Liver (tissue), 8 donors: ENCODE measurements at regions not wholly inside any gene's neighbourhood (a gene's known extent, or its start where the extent isn't known, plus 50 kb on each side); places are given as distances from the start of the nearest gene placed in this dataset.

Experiments used
- DNase-seq: peaks from one replicate; pipeline ENCODE4 v3.0.0-alpha.2; 2017; ENCODE audit warnings: low spot score
- H3K27ac ChIP-seq, 2 donors: one replicate each; pipeline ENCODE4 v1.7.0; 2013; ENCODE audit warnings: inconsistent platforms in 2 of 2, low read length in 2 of 2, control low read depth in 1 of 2, low read depth in 1 of 2, mild to moderate bottlenecking in 1 of 2
- H3K27me3 ChIP-seq, 4 donors: one replicate each; pipeline versions ENCODE4 v1.6.1 to v1.7.0; 2013; ENCODE audit warnings: low read length in 3 of 4, inconsistent platforms in 1 of 4, mild to moderate bottlenecking in 1 of 4, moderate library complexity in 1 of 4; ENCODE audit not compliant: control insufficient read depth in 4 of 4, insufficient read depth in 4 of 4
- H3K36me3 ChIP-seq, 4 donors: one replicate each; pipeline versions ENCODE4 v1.6.1 to v1.7.0; 2013; ENCODE audit warnings: low read length in 3 of 4, mild to moderate bottlenecking in 3 of 4, low read depth in 1 of 4, moderate library complexity in 1 of 4; ENCODE audit not compliant: control insufficient read depth in 4 of 4, insufficient read depth in 3 of 4
- H3K4me1 ChIP-seq, 4 donors: one replicate each; pipeline versions ENCODE4 v1.6.1 to v1.7.0; 2013; ENCODE audit warnings: low read length in 3 of 4, mild to moderate bottlenecking in 3 of 4, moderate library complexity in 1 of 4; ENCODE audit not compliant: control insufficient read depth in 4 of 4, insufficient read depth in 4 of 4
- H3K4me3 ChIP-seq, 3 donors: one replicate each; pipeline versions ENCODE4 v1.6.1 to v1.7.0; 2013; ENCODE audit warnings: low read length in 3 of 3, control low read depth in 1 of 3, low read depth in 1 of 3, mild to moderate bottlenecking in 1 of 3
- H3K9ac ChIP-seq, 2 donors: one replicate each; pipeline ENCODE4 v1.7.0; 2013; ENCODE audit warnings: low read length in 2 of 2, mild to moderate bottlenecking in 2 of 2, moderate library complexity in 2 of 2, control low read depth in 1 of 2, low read depth in 1 of 2
- H3K9me3 ChIP-seq, 4 donors: one replicate each; pipeline versions ENCODE4 v1.6.1 to v1.7.0; 2013; ENCODE audit warnings: low read length in 3 of 4; ENCODE audit not compliant: control insufficient read depth in 4 of 4
- EGR1 ChIP-seq, 2 donors: IDR thresholded peaks; 2 replicates each; pipeline ENCODE4 v1.6.1; 2016 to 2018; ENCODE audit warnings: antibody characterized with exemption in 2 of 2, low read depth in 2 of 2
- FOXA1 ChIP-seq: IDR thresholded peaks from 2 replicates; pipeline ENCODE4 v1.6.1; 2016; ENCODE audit warnings: antibody characterized with exemption
- FOXA2 ChIP-seq: IDR thresholded peaks from 2 replicates; pipeline ENCODE4 v1.6.1; 2016; ENCODE audit warnings: antibody characterized with exemption
- GABPA ChIP-seq, 2 donors: IDR thresholded peaks in 1 of 2; conservative IDR thresholded peaks in 1 of 2; 2 replicates each; pipeline ENCODE4 v1.6.1; 2016; ENCODE audit warnings: antibody characterized with exemption in 2 of 2, mild to moderate bottlenecking in 1 of 2, moderate library complexity in 1 of 2
- HNF4A ChIP-seq, 2 donors: conservative IDR thresholded peaks; 2 replicates each; pipeline ENCODE4 v1.6.1; 2016; ENCODE audit warnings: antibody characterized with exemption in 2 of 2, mild to moderate bottlenecking in 2 of 2
- HNF4G ChIP-seq: IDR thresholded peaks from 2 replicates; pipeline ENCODE4 v1.6.1; 2016; ENCODE audit warnings: antibody characterized with exemption
- JUND ChIP-seq, 2 donors: IDR thresholded peaks; 2 replicates each; pipeline ENCODE4 v1.6.1; 2016; ENCODE audit warnings: antibody characterized with exemption in 2 of 2
- MAX ChIP-seq: IDR thresholded peaks from 2 replicates; pipeline ENCODE4 v1.6.1; 2016; ENCODE audit warnings: antibody characterized with exemption
- NR2F2 ChIP-seq: IDR thresholded peaks from 2 replicates; pipeline ENCODE4 v1.6.1; 2016; ENCODE audit warnings: antibody characterized with exemption
- RAD21 ChIP-seq, 2 donors: IDR thresholded peaks; 2 replicates each; pipeline ENCODE4 v1.6.1; 2016; ENCODE audit warnings: antibody characterized with exemption in 2 of 2, mild to moderate bottlenecking in 2 of 2
- REST ChIP-seq: IDR thresholded peaks from 2 replicates; pipeline ENCODE4 v1.6.1; 2016; ENCODE audit warnings: antibody characterized with exemption, mild to moderate bottlenecking
- RXRA ChIP-seq, 2 donors: IDR thresholded peaks; 2 replicates each; pipeline ENCODE4 v1.6.1; 2017 to 2018; ENCODE audit warnings: antibody characterized with exemption in 2 of 2, mild to moderate bottlenecking in 1 of 2
- SP1 ChIP-seq: IDR thresholded peaks from 2 replicates; pipeline ENCODE4 v1.6.1; 2018; ENCODE audit warnings: antibody characterized with exemption, mild to moderate bottlenecking
- TAF1 ChIP-seq: conservative IDR thresholded peaks from 2 replicates; pipeline ENCODE4 v1.6.1; 2016; ENCODE audit warnings: antibody characterized with exemption, mild to moderate bottlenecking
- YY1 ChIP-seq: IDR thresholded peaks from 2 replicates; pipeline ENCODE4 v1.6.1; 2016; ENCODE audit warnings: antibody characterized with exemption, mild to moderate bottlenecking
- ZBTB33 ChIP-seq: IDR thresholded peaks from 2 replicates; pipeline ENCODE4 v1.6.1; 2016; ENCODE audit warnings: antibody characterized with exemption
- WGBS: extraction: QIAGEN DNeasy Blood & Tissue Kit; methylation state at CpG from one replicate; pipeline ENCODE4 v1.1.7; 2013; 5-methylcytosine and 5-hydroxymethylcytosine counted together
- TF ChIP-seq, protein P1 (sequence below): fragments of 150-350 bp; IDR thresholded peaks from 2 replicates; pipeline ENCODE4 v1.5.1; 2017; ENCODE audit warnings: improper control_type of control experiment, low read depth, low read length; ENCODE audit not compliant: missing input control
- TF ChIP-seq, protein P2 (sequence below): IDR thresholded peaks from 2 replicates; pipeline ENCODE4 v1.6.1; 2016; ENCODE audit warnings: antibody characterized with exemption
- donor health status: healthy.
- donor health status: healthy.
- donor health status: healthy.
- donor health status: healthy.
- donor health status: healthy.

- H3K9me3 ChIP-seq = no peaks in the 10 kb centered on the region
- H3K27ac ChIP-seq = no peak overlapping the region
- no peaks in the 10 kb centered on the region for H3K4me1 ChIP-seq
- no peak overlapping the region for H3K4me3 ChIP-seq
- WGBS = 58% methylated on average over 1 of the region's 1 CpG
- peaks cover 0 to 2% (median 0%) of the 10 kb centered on the region in 4 donors for H3K27me3 ChIP-seq
- H3K9ac ChIP-seq = no peak overlapping the region
- no peaks in the 10 kb centered on the region for H3K36me3 ChIP-seq
- no peak for TF ChIP-seq FOXA1
- TF ChIP-seq FOXA2 = no peak
- no peak for TF ChIP-seq GABPA (IDR thresholded peaks at IDR 0.05 in 1 of 2, conservative IDR thresholded peaks at IDR 0.05 in 1 of 2)
- TF ChIP-seq RXRA (IDR thresholded peaks at IDR 0.05) = no peak
- no peak for TF ChIP-seq YY1
- no peak for TF ChIP-seq NR2F2
- TF ChIP-seq EGR1 (IDR thresholded peaks at IDR 0.05; ENCODE audit: low read depth in 2 of 2) = no peak
- TF ChIP-seq, protein P1, sequence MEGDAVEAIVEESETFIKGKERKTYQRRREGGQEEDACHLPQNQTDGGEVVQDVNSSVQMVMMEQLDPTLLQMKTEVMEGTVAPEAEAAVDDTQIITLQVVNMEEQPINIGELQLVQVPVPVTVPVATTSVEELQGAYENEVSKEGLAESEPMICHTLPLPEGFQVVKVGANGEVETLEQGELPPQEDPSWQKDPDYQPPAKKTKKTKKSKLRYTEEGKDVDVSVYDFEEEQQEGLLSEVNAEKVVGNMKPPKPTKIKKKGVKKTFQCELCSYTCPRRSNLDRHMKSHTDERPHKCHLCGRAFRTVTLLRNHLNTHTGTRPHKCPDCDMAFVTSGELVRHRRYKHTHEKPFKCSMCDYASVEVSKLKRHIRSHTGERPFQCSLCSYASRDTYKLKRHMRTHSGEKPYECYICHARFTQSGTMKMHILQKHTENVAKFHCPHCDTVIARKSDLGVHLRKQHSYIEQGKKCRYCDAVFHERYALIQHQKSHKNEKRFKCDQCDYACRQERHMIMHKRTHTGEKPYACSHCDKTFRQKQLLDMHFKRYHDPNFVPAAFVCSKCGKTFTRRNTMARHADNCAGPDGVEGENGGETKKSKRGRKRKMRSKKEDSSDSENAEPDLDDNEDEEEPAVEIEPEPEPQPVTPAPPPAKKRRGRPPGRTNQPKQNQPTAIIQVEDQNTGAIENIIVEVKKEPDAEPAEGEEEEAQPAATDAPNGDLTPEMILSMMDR = no peak
- no peak for TF ChIP-seq JUND (IDR thresholded peaks at IDR 0.05)
- no peak for TF ChIP-seq TAF1
- TF ChIP-seq ZBTB33 = no peak
- TF ChIP-seq SP1 = no peak
- TF ChIP-seq HNF4G = no peak
- no peak for TF ChIP-seq MAX
- no peak for TF ChIP-seq REST
- TF ChIP-seq, protein P2, sequence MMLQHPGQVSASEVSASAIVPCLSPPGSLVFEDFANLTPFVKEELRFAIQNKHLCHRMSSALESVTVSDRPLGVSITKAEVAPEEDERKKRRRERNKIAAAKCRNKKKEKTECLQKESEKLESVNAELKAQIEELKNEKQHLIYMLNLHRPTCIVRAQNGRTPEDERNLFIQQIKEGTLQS = no peak
- no peak for TF ChIP-seq HNF4A (conservative IDR thresholded peaks at IDR 0.05)
- no peak for TF ChIP-seq RAD21 (IDR thresholded peaks at IDR 0.05)
- DNase-seq = no peak
Measured at GRCh38 chr15:88315221-88315878, 58.8 kb upstream of the NTRK3 start.
